Cardiac septum (tissue), 1 donor: ENCODE measurements at regions not wholly inside any gene's neighbourhood (a gene's known extent, or its start where the extent isn't known, plus 50 kb on each side); places are given as distances from the start of the nearest gene placed in this dataset.

Experiments
- DNase-seq: peaks from one replicate; pipeline ENCODE4 v3.0.0-alpha.2; 2020; ENCODE audit warnings: low spot score
- intact Hi-C: fragments of 100-400 bp; cut with DNase I; formaldehyde crosslinking; loops from one replicate; pipeline ENCODE4 v1.14.0; 2022
- donor health status: DM: no; HTN: no; CAD: no.

GRCh38 chr4:4613641-4614286, 71.9 kb upstream of the STX18 start:
- DNase-seq: no peak
- intact Hi-C loops: no loop called here

GRCh38 chr4:4613126-4613465, 71.2 kb upstream of the STX18 start:
- DNase-seq: no peak
- intact Hi-C loops: no loop called here

GRCh38 chr4:4610672-4611071, 68.8 kb upstream of the STX18 start:
- no peak for DNase-seq
- intact Hi-C loops: no loop called here

DNA sequence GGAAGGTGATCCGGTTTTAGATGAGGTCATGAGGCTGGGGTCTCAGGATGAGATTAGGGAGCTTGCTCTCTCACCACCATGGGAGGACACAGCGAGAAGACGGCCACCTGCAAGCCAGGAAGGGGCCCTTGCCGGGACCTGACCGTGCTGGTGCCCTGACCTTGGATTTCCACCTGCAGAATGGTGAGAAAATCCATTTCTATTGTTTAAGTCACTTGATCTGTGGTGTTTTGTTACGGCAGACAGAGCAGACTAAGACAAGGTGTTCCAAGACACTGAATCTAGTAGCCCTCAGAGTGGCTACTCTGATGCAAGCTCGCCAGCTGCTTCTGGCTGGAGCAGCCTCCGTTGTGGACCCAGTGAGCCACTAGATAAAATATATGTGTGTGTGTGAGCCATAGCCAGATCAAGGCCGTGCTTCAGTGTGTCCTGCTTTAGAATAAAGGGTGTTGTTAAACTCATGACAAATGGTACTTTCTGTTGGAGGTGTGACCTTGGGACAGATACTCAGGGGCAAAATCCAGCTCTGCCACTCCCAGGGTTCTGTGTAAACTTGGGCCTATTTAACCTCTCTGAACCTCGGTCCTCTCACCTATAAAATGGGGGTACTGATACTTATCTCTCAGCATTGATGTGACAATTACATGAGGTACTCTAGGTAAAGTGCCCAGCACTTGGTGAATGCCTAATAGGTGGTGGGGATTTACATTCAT, 67.9 kb upstream of the STX18 start:
- no peak for DNase-seq
- intact Hi-C loops: no loop called here

DNA sequence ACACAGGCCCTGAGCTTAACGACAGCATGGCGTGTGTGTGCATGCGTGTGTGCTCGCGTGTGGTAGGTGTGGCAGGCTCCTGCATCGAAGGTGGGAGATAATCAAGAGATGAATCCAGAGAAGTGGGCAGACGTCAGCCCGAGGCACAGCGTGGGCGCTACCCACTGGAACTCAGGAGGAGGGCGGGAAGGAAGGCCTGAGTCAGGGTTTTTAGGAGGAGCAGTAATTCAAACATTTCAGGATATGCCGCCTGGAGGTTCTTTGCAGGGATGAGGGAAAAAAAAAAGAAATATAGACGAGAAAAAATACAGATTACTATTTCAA, 66.3 kb upstream of the STX18 start:
- DNase-seq: no peak
- intact Hi-C loops: no loop called here

- intact Hi-C loops: no loop called here
- no peak for DNase-seq
Measured at GRCh38 chr4:4607336-4608213, 65.7 kb upstream of the STX18 start.

DNA sequence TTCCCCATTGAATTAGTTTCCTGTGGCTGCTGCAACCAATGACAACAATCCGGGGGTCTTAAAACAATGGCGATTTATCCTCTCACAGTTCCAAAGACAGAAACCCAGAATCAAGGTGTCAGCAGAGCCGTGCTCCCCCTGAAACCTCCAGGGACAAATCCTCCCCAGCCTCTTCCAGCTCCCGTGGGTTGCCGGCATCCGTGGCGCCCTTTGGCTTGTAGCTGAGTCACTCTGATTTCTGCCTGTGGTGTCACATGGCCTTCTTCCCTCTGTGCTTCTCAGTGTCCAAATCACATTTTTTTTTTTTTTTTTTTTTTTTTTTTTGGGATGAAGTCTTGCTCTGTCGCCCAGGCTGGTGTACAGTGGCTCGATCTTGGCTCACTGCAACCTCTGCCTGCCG, 64.5 kb upstream of the STX18 start:
- intact Hi-C loops: no loop called here
- DNase-seq: no peak

- DNase-seq: no peak
- intact Hi-C loops: no loop called here
Measured at GRCh38 chr4:4605849-4606248, 64.0 kb upstream of the STX18 start.

GRCh38 chr4:4603592-4603991, 61.7 kb upstream of the STX18 start:
- intact Hi-C loops: no loop called here
- DNase-seq: no peak

- no peak for DNase-seq
- intact Hi-C loops: no loop called here
Measured at GRCh38 chr4:4603067-4603466, 61.2 kb upstream of the STX18 start.

DNA sequence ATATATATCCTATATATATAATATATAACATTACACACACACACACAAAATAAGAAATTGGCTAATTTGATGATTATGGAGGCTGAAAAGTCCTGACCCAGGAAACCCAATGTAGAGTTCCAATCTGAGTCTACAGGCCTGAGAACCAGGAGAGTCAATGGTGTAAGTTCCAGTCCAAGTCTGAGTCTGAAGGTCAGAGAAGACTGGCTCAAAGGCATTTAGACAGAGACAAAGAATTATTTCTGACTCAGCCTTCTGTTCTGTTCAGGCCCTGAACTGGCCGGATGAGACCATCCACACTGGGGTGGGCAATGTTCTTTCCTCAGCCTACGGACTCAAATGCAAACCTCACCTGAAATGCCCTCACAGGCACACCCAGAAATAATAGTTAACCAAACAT, 60.6 kb upstream of the STX18 start:
- DNase-seq: no peak
- intact Hi-C loops: no loop called here

GRCh38 chr4:4601803-4602369, 60.0 kb upstream of the STX18 start:
- intact Hi-C loops: no loop called here
- DNase-seq: no peak

DNA sequence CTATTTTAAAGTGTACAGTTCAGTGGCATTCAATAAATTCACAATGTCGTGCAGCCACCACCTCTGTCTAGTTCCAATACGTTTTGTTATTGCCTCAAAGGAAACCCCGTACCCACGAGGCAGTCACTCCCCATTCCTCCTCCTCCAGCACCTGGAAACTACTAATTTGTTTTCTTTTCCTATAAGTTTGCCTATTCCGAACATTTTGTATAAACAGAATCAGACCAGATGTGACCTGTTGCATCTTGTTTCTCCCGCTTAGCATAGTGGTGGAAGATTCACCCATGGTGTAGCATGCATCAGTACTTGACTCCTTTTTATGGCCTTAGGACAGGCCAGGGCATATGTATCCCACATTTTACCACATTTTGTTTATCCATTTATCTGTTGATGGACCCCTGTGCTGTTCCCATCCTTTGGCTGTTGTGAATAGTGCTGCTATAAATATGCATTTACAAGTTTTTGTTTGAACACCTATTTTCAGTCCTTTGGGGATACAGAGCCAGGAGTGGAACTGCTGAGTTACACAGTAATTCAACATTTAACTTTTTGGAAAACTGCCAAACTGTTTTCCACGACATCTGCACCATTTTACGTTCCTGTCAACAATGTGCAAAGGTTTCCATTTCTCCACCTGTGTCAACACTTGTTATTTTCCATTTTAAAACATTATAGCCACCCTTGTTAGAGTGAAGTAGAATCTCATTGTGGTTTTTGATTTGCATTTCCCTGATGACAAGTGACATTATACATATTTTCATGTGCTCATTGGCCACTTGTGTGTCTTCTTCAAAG, 57.8 kb upstream of the STX18 start:
- no peak for DNase-seq
- intact Hi-C loops: no loop called here

DNA sequence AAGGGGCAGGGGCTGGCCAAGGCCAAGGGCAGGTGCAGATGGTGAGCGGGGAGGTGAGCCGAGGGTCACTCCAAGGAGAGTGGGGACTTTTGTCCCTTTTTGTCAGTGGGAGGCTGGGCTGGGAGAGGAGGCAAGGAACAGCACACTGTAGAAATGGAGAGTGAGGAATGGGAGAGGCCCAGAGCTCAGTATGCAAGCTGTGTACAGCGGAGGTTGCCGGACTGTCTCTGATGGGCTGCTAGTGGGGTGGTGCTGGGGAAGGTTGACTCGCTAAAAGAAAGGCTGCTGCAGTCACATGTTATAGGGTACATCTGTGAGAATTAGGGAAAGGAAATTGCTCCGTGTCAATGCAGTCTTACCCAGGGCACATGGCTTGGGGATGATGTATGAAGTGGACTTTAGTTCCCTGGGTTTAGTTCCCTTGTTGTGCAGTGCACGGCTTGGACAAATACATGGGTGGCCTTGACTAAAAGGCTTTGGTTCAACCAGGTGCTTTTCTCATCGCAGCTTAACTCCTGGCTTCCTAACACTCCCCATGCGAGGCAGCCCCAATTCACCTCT, 57.1 kb upstream of the STX18 start:
- intact Hi-C loops: no loop called here
- DNase-seq: no peak

DNA sequence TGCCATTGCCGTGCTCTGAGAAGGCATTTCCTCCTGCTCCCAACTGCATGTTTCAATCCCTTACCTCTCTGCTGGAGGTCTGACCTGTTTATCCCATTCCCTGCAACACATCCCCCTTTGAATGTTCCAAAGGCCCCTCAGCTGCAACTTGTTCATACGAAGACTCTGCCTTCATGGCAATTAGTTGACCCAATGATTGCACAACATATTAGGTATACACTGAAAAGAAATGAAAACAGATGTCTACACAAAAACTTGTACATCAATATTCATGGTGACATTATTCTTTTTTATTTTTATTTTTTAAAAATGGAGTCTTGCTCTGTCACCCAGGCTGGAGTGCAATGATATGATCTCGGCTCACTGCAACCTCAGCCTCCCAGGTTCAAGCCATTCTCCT, 54.9 kb upstream of the STX18 start:
- intact Hi-C loops: no loop called here
- DNase-seq: no peak

DNA sequence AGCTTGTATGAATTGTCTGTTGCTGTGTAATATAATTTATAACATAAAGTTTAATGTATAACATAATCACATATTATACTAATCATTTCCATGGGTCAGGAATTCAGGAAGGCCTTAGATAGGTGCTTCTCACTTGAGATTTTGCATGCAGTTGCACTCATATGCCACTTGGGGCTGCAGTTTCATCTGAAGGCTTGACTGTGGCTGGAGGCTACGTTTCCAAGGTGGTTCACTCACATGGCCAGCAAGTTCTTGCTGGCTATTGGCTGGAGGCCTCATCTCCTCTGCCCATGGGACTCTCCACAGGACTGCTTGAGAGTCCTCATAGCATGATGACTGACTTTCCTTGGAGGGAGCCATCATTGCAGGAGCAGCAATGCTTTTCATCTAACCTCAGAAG, 53.4 kb upstream of the STX18 start:
- intact Hi-C loops: no loop called here
- DNase-seq: no peak

DNA sequence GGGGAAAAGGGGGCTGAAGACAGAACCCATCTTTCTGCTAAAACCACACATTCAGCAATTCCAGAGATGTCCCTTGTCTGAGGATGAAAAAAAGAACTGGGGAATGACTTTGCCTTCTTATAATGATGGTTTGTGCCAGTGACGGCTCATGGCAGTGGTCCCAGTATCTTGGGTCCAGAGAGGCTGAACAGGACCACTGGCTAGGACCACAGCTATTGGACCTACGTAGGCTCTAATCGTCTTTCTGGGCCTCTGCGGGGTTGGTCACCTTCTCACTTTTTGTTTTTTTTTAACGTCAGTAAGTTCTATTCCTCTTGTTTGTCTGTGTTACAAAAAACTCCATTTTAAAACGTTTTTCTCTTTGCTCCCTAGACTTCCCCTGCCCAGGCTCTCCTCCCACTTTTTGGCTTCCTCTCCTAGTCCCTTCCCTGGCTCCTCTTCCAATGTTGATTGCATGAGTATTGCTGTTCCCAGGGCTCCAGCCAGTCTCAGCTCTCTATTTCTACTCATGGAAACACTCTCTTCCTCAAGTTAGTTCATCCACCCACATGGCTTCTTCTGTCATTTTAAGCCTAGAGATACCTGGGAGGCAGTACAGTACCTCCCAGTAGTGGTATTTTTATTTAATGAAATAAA, 52.6 kb upstream of the STX18 start:
- intact Hi-C loops: no loop called here
- DNase-seq: no peak

- no peak for DNase-seq
- intact Hi-C loops: no loop called here
Measured at GRCh38 chr4:4593596-4594284, 51.9 kb upstream of the STX18 start.

GRCh38 chr4:4592414-4592813, 50.6 kb upstream of the STX18 start:
- intact Hi-C loops: no loop called here
- no peak for DNase-seq
